ENCODE measurements at regions not wholly inside any gene's neighbourhood (a gene's known extent, or its start where the extent isn't known, plus 50 kb on each side); places are given as distances from the start of the nearest gene placed in this dataset.

DNA sequence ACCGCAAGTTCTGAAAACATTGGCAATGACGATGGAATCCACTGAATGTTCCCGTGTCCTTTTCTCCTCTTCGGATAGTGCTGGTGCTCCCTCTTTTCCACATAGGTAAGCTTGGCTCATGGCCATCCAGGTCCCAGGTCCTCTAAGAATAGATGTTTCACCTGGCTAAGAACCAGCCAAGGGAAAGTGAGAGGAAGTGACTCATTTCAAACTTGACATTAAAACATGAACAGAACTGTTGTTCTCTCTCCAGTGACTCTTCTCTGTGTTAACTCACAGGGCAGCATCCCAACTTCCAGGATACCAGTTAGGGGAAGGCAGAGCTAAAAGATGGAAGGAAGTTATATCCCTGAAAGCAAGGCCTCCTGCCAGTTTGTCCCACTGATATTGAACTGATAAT lies 493.8 kb upstream of the CHRM3 start:
- TF ChIP-seq CTCF (IDR thresholded peaks at IDR 0.05) = no peak
- TF ChIP-seq POLR2A (IDR thresholded peaks at IDR 0.05) = no peak
- no peak for TF ChIP-seq POLR2AphosphoS5 (IDR thresholded peaks at IDR 0.05)
